Transverse colon (tissue), 4 donors: ENCODE measurements at regions not wholly inside any gene's neighbourhood (a gene's known extent, or its start where the extent isn't known, plus 50 kb on each side); places are given as distances from the start of the nearest gene placed in this dataset.

Experiments
- CTCF ChIP-seq, 5 experiments: fragments of 200-600 bp in 3 of 5; fragments of 450-650 bp in 2 of 5; sonication (generic) in 3 of 5; IDR thresholded peaks; 1 replicate in 2 of 5; 2 replicates in 3 of 5; pipeline ENCODE4 v1.5.1; 2016 to 2017; ENCODE audit warnings: antibody characterized with exemption in 5 of 5, inconsistent platforms in 3 of 5, mild to moderate bottlenecking in 2 of 5, moderate library complexity in 1 of 5
- EP300 ChIP-seq: sonication (generic); formaldehyde crosslinking; IDR thresholded peaks from one replicate; pipeline ENCODE4 v1.6.1; 2017; ENCODE audit warnings: antibody characterized with exemption, low read depth
- POLR2A ChIP-seq: fragments of 450-650 bp; IDR thresholded peaks from one replicate; pipeline ENCODE4 v1.6.1; 2016; ENCODE audit warnings: antibody characterized with exemption, mild to moderate bottlenecking, moderate library complexity
- POLR2AphosphoS5 ChIP-seq, 3 donors: sonication (generic); formaldehyde crosslinking; IDR thresholded peaks; one replicate each; pipeline ENCODE4 v1.6.1; 2016; ENCODE audit warnings: antibody characterized with exemption in 3 of 3

DNA sequence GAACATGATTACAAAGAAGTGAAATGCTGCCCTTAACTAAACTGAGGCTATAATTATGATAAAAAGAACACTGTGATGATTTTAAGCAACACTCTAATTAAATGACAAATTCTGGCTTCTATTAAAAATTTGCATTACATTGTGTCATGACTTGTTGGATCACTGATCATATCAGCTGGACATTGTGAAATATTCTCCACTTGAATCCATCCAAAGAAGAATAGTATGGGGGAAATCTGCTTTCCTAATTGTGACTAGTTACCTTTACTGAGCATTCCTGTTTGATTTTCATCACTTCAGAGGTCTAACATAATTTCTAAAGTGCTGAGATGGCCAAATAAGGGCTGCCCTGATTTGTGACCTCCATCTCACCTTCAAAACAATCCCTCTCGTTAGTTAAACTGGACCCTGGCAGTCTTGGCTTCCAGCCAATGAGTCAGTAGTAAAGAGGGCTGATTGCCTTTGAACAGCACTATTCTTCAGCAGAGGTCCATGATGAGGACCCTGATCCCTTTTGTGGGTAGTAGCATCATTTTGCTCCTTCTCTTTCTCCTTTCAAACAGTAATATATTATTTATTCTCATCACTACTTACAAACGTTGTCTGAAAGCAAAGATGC is 53.5 kb upstream of the LEKR1 start:
- TF ChIP-seq CTCF (IDR thresholded peaks at IDR 0.05) (no peak), EP300 (no peak), POLR2AphosphoS5 (IDR thresholded peaks at IDR 0.05) (no peak), POLR2A (no peak)
